GM21526 (cell line): ENCODE measurements at regions not wholly inside any gene's neighbourhood (a gene's known extent, or its start where the extent isn't known, plus 50 kb on each side); places are given as distances from the start of the nearest gene placed in this dataset.
A peak's percentile ranks its signal among the peaks of the same experiment; 100 is the strongest.

ENCODE experiments used
- ATAC-seq: cut with Tn5 transposase; IDR thresholded peaks from one replicate; pipeline ENCODE4 v1.9.1; 2021; ENCODE audit warnings: moderate library complexity; ENCODE audit not compliant: unreplicated experiment, low FRiP score

DNA sequence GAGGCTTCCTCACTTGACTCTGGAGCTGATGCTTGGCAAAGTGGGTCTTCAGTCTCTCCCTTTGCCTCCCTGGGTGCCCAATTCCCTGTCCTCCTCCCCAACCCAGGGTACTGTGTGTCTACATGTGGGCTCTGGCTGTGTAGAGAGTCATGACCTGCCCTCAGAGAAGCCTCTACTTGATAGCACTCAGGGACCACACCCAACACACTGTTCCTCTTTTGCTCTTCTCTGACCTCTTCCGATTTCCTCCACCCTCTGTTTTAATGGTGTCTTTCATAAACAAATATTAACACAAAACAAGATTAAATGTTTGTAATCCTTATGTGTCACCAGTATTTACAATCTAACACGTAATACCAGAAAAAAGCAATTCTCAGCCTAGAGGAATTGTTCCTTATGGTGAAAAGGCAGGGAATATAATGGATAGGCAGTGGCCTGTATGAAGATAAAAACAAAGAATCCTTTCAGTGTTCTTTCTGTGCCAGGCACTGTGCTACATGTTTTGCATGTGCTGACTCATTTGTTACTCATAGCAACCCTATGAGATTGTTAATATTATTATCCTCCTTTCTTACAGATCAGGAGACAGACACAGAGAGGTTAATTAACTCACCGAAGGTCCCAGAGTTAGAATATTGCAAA, 58.2 kb downstream of the HSD3B1 start:
- ATAC-seq: peak; percentile 71

DNA sequence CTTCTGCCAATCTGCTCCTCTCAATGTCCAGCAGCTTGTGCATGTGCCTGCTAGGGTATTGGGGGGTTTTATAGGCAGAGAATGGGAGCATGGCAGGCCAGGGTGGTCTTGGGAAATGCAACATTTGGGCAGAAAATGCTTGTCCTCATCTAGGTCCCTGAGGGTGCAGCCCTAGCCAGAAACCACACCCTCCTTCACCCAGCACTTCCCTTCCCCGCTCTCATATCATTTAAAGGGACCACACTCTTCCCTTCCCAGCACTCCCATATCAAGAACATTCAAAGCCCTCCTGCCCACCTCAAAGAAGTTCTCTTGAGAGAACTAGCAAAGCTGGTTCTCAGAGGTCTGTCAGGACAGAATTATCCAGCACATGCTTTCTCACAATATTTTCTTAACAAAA, 62.1 kb downstream of the HSD3B1 start:
- ATAC-seq: no peak
